ENCODE measurements at regions not wholly inside any gene's neighbourhood (a gene's known extent, or its start where the extent isn't known, plus 50 kb on each side); places are given as distances from the start of the nearest gene placed in this dataset.

DNA sequence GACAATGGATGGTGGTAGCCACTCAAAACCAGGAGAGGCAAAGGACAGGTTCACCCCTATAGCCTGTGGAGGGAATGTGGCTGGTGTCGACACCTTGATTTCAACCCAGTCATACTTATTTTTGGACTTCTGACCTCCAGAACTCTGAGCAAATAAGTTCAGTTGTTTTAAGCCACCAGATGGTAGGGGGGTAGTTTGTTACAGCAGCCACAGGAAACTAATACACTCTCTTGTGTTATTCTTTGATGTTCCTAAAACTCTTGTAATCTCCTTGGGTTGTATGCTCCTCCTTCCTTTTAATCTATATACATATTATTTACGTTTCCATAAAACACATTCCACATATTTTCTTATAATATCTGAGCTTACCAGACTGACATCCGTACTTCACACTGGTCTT lies 65.9 kb downstream of the ZBTB18 start:
- H3K4me3 ChIP-seq (ENCODE audit: low read depth, low read length): no peak overlapping the region
- no peak for DNase-seq (ENCODE audit: low read depth)
- TF ChIP-seq, protein P1, sequence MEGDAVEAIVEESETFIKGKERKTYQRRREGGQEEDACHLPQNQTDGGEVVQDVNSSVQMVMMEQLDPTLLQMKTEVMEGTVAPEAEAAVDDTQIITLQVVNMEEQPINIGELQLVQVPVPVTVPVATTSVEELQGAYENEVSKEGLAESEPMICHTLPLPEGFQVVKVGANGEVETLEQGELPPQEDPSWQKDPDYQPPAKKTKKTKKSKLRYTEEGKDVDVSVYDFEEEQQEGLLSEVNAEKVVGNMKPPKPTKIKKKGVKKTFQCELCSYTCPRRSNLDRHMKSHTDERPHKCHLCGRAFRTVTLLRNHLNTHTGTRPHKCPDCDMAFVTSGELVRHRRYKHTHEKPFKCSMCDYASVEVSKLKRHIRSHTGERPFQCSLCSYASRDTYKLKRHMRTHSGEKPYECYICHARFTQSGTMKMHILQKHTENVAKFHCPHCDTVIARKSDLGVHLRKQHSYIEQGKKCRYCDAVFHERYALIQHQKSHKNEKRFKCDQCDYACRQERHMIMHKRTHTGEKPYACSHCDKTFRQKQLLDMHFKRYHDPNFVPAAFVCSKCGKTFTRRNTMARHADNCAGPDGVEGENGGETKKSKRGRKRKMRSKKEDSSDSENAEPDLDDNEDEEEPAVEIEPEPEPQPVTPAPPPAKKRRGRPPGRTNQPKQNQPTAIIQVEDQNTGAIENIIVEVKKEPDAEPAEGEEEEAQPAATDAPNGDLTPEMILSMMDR (IDR thresholded peaks at IDR 0.05; ENCODE audit: control insufficient read depth, extremely low read depth, insufficient read depth): no peak

DNA sequence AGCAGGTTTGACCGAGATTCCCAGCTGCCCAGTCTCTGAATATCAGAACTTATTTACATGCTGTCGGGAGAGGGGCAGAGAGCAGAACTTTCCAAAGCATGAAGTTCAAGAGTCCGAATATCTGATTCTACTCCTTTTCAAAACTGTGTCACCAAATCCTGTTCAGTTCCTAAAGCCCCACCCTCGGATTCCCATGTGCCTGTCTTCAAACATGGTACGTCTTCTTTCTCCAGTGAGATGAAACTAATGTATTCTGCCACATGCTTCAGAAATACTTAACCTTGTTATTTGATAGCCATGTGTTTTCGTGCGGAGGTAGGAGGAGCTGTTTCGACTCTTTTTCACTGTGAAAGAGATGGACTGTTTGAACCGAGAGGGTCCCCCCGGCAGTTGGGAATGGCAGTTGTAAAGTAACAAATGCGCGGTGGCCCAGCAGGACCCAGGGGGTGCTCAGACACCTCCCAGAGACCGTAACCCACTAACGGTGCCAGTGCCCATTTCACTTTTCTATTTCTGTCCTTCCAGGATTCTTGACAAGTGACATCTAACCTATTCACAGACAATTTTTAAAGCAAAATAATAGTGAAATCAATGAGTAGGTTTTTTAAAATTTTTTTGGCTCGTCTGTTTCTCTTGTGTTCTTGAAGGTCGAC lies 67.2 kb downstream of the ZBTB18 start:
- TF ChIP-seq, protein P1 (IDR thresholded peaks at IDR 0.05; ENCODE audit: control insufficient read depth, extremely low read depth, insufficient read depth): no peak
- DNase-seq (ENCODE audit: low read depth): no peak
- H3K4me3 ChIP-seq (ENCODE audit: low read depth, low read length): no peak overlapping the region

DNA sequence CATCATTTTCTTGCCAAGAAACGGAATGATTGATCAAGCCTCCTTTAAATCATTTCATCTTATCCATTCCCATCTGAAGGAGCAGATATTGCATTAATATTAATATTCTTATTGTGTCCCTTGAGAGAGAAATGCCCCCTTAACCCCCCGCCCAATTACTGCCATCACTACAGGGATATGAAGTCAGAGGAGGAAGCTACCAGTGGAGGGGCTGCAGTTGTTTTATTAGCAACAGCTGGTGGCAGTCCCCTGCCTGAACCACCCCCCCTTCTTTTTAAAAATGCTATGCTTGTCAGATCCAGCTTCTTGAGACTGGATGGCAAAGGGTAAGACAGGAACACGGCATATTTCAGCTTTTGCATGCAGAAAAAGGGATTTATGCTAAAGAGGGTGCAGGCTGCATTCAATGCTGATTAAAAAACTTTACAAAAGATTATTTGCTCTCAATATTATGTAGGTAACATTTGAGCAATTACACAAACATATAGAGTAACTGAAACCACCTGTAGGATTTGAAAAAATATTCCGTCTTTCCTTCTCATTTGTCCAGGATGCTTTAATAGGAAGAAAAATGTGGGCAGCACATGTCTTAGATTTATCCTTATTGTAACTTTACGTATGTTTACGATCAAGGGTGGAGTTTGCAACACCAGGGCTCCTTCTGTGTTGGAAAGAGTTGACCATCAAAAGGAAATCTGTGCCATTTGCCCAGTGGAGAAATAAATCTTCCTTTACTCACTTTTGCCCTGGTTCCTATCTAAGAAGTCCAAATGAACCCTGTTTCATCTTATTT lies 77.7 kb downstream of the ZBTB18 start:
- TF ChIP-seq, protein P1 (IDR thresholded peaks at IDR 0.05; ENCODE audit: control insufficient read depth, extremely low read depth, insufficient read depth): no peak

DNA sequence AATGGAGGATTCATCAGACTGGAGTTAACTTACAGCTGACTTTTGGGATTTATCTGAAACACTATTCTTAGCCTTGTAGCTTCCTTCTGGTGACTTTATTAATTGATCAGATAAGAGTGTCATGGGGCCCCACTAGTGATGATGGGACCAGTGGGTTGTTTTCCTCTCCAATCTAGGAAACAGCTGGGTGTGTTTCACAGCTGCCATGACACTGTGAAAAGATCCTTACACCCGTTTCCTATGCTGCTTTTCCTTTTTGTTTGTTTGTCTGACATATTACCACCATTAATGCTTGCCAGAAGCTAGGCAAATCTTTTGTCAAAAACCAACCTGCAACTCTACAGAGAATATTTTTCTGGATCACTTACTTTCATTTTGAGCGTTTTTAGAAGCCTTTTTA lies 86.2 kb downstream of the ZBTB18 start:
- DNase-seq (ENCODE audit: low read depth): no peak
- TF ChIP-seq, protein P1 (IDR thresholded peaks at IDR 0.05; ENCODE audit: control insufficient read depth, extremely low read depth, insufficient read depth): no peak
- no peak overlapping the region for H3K4me3 ChIP-seq (ENCODE audit: low read depth, low read length)

More for the DNA sequence above, 77.7 kb downstream of the ZBTB18 start:
- no peak for DNase-seq (ENCODE audit: low read depth)
- no peak overlapping the region for H3K4me3 ChIP-seq (ENCODE audit: low read depth, low read length)

DNA sequence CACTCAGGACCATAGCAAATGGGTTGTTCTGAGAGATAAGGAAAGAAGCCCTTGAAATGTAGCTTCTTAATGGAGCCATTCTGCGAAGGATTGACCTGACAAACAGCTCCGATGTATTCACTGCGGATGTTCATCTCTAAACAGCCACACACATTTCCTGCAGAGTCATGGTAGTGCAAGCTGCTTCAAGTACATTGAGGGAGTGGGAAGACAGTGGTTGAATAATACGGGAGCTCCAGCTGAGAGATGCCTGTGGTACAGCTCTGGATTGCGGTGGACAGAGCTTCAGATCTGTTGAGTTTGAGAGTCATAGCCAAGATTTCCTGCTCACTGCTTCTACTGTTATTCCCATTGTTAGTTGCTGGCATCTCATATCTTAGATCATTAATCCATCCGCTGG lies 86.6 kb downstream of the ZBTB18 start:
- TF ChIP-seq, protein P1 (IDR thresholded peaks at IDR 0.05; ENCODE audit: control insufficient read depth, extremely low read depth, insufficient read depth): no peak

DNA sequence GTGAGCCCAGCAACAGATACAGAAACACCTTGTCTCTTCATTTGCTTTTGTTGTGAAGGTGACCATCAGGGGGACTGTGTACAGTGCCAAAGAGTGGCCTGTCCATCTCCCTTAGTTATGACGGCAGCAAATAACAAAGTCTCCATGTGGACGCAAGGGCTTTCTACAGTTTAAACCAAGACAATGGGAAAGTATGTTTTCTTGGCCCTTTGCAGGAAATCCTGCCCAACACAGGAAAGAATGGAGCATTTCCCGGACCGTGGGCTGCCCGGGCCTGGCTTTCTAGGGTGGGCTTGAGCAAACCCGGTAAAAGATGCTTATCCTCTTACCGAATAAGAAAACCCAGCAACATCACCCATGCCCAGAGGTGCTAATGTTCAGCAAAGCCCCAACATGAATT lies 87.3 kb downstream of the ZBTB18 start:
- no peak overlapping the region for H3K4me3 ChIP-seq (ENCODE audit: low read depth, low read length)
- DNase-seq (ENCODE audit: low read depth): no peak
- TF ChIP-seq, protein P1 (IDR thresholded peaks at IDR 0.05; ENCODE audit: control insufficient read depth, extremely low read depth, insufficient read depth): no peak

More for the DNA sequence above, 86.6 kb downstream of the ZBTB18 start:
- no peak overlapping the region for H3K4me3 ChIP-seq (ENCODE audit: low read depth, low read length)
- no peak for DNase-seq (ENCODE audit: low read depth)
